ENCODE measurements at regions not wholly inside any gene's neighbourhood (a gene's known extent, or its start where the extent isn't known, plus 50 kb on each side); places are given as distances from the start of the nearest gene placed in this dataset.

DNA sequence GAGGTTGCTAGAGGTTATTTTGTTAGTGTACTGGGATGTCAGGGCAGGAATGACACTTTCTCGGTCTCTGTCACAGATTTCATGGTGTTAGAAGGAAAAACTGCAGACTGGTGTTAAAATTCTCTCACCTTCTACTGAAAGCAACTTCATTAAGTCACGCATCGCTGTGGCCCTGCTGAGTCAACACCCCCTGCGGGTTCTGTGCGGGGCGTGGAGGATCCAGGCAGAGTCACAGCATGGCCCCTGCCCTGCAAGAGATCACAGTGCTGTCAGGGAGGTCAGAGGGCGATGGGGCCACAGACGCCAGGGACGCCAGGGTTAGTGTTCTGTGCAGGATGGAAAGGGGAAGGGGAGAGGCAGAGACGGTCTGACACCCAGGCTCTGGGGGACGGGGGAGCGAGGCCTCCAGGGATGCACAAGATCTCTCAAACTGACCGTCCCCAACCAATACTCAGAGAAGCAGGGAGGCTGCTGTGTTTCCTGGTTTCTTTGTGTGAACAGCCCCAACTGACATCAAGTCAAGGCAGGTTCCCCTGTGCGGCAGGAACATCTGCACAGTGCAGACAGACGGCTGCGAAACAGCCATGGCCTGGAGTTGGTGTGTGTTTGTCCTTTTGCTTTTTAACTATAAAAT lies 354.9 kb upstream of the SALL3 start:
- FAIRE-seq (no peak), DNase-seq (ENCODE audit: insufficient read length, low spot score) (no peak)

DNA sequence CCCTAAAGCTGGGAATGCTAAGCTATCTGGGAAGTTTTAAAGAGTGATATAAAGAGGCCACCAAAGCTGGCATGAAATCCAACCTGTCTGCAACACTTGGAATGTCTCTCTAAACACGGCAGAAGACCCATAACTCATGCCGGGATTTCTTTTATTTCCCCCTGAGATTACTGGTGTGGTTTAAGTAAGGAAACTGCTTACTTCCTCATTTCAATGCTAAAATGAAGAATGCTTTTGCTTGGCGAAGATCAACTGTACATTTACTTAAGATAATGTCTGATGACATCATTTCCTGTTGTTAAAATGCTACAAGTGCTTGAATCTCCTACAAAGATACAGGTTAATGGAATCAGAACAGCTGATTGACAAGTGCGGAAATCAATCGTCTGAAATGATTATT lies 353.8 kb upstream of the SALL3 start:
- no peak for DNase-seq (ENCODE audit: insufficient read length, low spot score)
- FAIRE-seq = no peak

DNA sequence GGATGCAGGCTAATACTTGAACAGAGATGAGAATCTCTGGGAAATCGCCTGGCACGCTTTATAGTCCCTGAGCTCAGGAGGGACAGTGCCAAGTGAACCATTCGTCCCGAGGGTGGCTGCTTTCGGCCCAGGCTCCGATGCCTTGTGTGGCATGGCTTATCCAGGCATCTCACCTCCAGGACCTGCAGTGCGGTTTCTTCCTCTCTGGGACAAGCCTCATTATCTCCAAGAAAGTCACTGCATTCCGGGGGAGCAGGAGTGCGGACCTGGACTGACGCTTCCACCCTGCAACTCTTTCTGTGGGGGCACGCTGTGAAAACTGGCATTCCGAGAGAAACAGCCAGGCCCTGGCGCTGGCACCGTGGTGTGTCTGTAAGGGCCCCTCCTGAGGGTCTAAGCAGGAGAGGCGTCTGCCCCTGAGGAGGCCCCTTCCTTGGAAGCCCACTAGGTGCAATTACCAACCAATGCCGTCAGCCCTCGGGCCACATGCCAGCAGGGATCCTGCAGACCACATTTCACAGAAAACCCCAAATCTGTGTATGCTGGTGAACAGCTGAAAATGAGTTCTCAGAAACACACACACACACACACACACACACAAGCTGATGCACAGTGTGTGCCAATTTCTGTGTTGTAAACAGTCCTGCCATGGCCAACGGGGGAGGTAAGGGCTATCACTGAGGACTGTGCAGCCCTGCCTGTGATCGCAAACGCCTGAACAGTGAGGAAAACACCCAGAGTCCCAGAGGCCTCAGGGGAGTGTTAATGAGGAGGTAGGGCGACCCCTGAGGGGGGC lies 351.9 kb upstream of the SALL3 start:
- FAIRE-seq = no peak
- no peak for DNase-seq (ENCODE audit: insufficient read length, low spot score)

DNA sequence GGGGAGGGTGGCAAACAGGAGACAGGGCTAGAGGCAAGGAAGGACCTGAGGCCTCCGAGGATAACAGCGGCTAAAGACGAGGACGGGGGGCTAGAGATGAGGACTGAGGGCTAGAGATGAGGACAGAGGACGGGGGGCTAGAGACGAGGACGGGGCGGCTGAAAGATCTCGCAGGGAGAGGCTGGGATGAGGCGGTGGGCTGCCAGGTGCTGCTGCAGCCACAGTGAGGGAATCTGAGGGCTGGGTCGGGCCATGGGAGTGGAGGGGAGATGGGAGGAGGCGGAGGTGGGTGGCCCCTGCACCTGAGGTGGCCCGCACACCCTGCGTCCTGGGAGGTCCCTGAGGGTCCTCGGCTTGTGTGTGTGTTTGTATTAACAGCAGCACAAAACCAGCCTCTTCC lies 350.2 kb upstream of the SALL3 start:
- FAIRE-seq = no peak
- DNase-seq (ENCODE audit: insufficient read length, low spot score) = no peak

DNA sequence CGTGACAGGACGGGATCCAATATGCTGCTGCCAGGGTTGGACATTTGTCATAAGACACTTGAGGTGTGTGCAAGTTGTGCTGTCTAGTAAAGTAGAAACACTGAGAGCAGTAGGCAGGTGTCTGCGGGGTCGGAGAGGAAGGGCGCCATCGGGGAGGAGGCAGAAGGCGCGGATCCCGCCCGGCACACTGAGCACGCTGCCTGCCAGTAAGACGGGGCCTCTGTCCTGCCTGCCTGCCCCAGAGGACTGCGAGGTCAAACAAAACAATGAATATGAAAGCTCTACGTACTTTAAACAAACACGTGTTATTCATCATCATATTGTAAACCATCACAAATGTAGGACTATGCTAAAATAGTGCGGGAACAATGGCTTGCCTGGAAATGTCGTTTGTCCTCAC lies 349.3 kb upstream of the SALL3 start:
- FAIRE-seq = no peak
- DNase-seq (ENCODE audit: insufficient read length, low spot score) = no peak

DNA sequence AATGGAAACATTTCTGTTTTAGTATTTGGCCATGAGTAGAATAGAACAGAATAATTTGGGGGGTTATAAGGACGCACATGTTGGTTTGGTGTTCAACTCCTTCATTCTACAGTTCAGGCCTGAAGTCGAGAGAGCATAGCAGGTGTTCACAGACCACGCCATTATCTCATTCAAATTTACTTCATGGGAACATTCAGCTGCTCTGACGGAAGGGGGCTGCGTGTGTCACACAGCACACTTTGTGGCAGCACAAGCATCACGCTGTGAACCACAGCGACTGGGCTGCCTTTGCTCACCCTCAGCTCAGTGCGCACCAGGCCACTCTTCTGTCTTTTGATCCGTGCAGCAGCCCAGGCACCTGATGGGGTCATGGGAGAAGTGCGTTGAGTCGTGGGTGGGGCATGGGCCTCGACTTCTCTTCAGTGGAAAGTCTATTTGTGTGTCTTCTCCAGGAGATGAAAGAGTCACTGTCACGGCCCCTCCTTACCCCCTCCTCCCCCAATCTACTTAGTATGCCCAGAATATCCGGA lies 348.6 kb upstream of the SALL3 start:
- FAIRE-seq (no peak), DNase-seq (ENCODE audit: insufficient read length, low spot score) (no peak)

DNA sequence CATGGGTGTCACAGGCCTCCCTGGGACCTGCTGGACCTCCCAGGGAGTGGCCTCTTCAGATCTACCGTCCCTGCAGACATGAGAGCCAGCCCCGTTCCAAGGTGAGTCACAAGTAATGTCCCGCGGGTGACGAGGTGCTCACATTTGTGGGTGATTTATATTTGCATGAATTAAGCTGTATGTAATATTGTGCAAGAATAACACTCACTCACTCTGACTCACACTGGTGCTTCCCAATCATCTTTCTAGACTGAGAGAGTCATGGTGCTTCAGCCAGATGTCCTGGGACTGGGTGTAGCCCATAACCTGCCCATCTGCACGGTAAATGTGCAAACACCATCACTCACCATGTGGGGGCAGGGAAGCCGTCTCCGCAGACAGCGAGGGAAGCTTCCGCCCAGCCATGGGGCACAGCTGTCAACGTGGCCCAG lies 347.5 kb upstream of the SALL3 start:
- FAIRE-seq = no peak
- DNase-seq (ENCODE audit: insufficient read length, low spot score) = no peak

DNA sequence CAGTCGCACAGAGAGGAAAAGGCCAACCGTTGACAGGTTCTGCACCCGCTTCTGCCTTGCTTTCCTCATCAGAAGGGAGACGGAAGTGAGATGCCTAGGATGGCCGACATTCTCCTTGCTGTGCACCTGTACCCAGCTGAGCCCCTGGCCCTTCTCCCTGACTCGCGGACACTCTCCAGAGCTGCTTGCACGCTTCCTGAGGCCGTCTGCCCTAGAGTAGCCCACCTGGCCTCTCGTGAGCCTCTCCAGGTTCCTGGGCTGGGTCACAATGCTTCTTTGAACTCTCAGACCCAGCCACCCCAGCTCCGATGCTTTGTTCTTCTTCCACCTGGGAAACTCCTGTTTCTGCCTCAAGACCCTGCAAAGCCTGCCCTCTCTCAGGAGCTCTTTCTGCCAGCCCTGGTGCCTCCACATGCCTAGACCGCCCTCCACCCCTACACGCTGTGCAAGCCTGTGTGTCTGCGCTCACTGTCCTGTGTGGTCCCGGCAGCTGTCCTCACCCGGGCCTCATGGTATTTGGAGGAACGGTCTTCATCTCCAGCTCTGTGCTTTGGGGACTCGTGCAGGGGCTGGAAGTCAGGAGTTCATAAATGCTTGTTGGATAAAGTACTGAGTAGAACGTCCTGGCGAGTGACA lies 345.4 kb upstream of the SALL3 start:
- DNase-seq (ENCODE audit: insufficient read length, low spot score) = no peak
- FAIRE-seq = no peak

DNA sequence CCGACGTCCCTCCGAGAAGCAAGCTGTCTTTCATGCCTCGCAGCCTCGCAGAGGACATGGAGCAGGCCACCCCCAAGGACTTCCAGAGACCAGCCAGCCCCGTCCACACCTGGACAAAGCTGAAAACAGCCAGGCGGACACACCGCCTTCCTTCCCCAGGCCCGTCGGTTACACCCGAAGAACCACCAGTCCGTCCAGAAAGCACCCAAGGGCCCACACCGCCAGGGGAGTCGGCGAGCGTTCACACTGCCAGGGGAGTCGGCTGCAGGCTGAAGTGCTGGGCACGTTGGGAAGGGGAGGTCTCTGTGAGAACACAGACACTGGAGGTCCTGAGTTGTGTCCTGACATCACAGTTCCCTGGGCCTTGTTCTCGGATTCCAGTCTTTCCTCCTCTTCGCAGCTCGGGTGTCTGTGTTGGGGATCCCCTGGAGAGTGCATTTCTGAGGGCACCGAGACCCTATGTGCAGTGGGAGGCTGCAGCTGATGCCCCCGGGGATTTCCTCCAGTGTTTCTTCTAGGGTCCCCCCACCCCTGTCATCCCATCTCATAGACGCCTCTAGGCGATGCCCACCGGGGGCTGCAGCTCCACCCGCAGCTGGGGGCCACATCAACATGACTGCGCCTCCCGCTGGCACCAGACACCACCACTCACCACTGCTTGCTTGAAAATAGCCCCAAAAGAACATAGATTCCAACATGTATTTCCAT lies 344.4 kb upstream of the SALL3 start:
- FAIRE-seq (no peak), DNase-seq (ENCODE audit: insufficient read length, low spot score) (no peak)

DNA sequence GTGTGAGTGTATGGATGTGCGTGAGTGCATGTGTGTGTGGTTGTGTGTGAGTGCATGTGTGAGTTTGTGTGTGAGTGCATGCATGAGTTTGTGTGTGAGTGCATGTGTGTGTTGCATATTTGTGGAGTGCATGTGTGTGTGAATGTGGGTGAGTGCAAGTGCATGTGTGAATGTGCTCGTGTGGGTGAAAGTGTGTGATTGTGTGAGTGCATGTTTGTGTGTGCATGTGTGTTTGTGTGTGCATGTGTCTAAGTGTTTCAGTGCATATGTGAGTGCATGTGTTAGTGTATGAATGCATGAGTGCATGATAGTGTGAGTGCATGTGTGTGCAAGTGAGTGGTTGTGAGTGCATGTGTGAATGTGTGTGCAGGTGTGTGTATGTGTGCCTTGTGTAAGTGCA lies 343.4 kb upstream of the SALL3 start:
- FAIRE-seq = no peak
- no peak for DNase-seq (ENCODE audit: insufficient read length, low spot score)

DNA sequence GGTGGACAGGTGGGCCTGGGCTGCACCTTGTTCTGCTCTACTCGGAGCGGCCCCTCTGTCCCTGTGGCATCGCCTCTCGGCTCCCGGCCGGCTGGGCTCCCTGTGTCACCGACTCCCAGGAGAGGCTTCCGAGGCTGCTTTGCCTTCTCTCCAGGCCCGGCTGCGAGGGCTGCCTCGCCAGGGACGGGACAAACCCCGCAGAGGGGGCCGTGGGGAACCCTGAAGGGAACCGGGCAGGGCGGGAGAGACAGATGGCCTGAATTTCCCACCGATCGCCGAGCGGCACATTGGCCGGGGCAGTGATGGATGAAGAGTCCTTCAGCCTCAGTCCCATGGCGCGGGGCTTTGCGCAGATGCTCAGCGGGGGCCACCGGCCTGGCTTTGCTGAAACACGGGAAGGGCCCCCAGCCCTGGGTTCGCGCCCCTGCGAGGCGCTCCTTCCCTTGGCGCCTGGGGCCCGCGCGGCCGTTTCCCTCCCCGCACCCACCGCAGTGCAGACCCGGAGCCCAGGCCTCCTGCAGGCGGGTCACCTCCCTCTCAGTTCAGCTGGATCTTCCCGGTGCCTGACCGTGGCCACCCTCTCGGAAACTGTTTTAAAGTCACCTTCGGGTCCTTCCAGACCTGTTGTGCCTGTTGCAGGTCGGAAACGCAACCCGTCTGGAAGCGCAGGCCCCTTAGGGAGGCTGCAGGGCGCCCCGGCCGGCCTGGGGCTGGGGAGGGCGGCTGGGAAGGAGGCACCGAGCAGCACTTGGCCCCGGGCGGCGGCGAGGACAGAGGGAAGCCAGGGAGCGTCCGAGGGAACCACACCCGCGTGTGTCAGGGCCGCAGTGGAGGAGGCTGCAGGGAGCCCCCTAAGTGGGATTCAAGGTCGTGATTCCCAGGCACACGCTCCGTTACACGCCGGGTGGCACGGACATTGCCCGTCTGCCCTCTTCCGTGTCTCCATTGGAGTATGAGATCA lies 341.9 kb upstream of the SALL3 start:
- DNase-seq (ENCODE audit: insufficient read length, low spot score) (no peak), FAIRE-seq (no peak)

DNA sequence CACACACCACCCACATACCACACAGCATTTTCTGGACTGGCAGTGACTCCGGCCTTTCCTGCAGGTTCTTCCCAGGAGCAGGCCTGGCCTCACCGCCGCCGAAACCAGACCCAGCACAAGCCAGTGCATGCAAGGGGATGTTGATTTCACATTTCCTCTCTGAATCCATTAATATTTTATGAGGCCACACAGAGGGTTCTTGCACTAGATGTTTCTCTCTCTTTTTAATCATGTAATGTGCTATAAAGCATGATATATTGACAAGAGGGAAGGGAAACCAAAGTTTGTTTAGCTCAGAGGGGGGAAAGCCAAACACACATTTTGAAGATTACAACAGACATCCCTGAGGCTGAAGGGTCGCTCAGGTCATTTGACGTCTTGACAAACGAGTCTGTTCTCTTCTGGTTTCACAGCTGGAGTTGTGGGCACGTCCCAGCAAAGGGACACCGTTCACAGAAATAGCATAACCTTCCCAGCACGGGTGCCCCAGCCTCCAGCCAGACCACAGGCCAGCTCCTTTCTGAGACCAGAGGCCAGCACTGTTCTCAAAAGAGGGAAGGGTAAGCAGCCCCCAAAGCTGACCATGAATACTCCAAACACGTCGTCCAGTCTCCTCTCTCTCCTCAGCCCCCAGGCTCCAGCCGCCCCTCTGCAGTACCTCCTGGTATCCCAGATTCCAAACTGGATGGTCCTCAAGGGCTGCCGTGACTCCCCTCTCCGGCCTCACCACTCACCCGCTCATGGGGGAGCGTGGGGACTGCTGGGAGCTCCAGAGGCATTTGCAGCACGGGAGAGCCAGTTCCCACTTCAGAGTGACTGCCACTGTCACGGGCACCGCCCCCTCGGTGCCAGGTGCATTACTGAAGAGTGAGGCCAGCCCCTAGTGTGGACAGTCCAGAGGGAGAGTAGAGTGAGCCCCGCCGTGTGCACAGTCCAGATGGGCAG lies 340.3 kb upstream of the SALL3 start:
- DNase-seq (ENCODE audit: insufficient read length, low spot score) (no peak), FAIRE-seq (no peak)

DNA sequence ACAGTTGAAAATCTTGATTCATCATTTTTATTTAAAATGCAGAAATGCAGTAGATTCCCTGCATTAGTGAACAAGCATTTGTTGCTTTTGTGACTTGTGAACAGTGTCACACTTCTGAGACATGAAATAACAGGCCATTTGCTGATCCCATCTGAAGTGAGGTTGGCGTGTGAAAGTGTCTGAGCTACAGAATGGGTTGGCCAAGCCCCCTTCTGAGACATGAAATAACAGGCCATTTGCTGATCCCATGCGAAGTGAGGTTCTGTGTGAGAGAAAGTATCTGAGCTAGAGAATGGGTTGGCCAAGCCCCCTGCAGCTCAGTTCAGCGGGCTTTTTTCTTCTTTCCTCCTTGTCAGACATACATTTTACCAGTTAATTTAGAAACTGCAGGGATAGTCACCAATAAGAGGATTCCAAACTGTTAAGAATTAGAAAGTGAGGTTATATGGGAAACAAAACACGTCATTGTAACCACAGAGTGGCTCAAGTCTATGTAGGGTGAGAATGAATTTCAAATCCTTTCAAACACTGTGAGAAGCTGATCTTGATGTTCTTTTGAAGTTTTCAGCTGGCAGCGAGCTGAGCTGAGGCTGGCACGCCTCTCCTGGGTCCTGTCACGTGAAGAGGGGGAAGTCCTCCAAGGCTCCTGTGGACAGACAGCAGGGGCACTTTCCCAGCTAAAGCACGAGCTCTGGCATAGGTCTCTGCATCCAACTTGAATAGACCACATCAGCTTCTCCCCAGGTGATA lies 339.2 kb upstream of the SALL3 start:
- DNase-seq (ENCODE audit: insufficient read length, low spot score) (no peak), FAIRE-seq (no peak)

DNA sequence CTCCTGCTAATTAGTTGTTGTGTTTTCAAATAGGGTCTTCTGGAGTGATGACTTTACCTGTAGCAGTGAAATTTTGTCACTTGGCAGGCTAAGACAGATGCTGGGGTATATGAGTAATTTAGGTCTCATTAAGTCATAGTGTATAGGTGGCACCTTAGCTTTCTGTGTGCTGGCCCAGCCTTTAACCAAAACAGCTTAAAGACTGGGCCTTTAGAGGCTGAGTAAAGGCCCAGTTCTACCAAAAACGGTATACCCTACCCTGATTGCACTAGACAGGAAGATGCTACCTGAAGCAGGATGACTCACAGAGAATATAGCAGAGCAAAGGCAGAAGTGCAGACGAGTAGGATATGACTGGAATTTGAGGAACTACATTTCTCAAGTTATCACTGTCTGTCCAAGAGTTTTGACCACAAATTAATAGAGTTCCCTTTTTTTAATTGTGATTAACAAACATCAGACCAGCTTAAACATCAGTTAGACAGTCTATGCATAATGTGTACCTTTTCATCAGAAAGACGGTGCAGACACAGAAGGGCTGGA lies 337.9 kb upstream of the SALL3 start:
- FAIRE-seq = no peak
- no peak for DNase-seq (ENCODE audit: insufficient read length, low spot score)

DNA sequence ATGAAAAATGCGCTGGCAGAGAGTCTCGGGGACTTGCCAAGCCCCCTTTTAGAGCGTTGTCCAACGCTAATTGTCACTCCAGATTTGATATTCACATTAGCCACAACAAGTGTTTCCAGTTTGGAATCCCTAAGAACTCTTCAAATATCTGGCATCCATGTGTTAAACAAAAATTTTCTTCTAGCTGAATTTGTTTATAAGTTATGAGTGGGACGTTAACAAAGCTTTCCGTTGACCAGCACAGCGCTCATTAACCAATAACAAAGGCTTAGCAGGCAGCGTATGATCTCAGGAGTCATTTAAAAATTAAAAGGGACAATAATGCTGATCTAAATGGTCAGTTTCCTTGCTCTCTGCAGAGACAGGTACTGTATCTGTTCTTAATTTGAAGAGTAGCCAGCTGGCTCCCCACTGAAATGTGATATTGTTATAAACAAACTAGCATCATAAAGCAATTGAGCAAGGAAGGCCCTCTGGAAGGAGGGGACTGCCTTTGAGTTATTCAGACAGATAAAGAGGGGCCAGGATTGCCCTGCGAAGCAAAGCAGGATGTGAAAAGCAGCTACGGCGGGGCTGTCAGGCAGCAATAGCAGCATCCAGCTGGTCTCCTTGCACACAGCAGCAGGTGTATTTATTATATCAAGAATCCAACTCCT lies 337.2 kb upstream of the SALL3 start:
- DNase-seq (ENCODE audit: insufficient read length, low spot score) (no peak), FAIRE-seq (no peak)

DNA sequence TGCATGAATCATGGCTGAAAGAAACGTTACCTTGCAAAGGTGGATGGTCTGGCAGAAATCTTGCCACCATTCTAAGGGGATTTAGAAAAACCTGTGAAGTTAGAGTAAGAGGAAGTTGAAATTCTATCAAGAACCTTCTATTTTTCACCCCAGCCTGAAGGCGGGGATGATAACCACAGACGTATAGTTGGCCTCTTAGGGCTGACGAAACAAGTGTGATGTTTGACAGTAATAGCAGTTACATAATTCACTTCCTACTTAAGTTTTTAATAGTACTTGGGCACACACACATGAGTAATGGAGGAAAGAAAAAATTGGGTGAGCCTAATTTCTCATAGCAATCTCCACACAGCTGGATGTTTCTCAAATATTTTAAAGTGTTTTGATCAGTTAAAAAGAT lies 336.6 kb upstream of the SALL3 start:
- no peak for DNase-seq (ENCODE audit: insufficient read length, low spot score)

DNA sequence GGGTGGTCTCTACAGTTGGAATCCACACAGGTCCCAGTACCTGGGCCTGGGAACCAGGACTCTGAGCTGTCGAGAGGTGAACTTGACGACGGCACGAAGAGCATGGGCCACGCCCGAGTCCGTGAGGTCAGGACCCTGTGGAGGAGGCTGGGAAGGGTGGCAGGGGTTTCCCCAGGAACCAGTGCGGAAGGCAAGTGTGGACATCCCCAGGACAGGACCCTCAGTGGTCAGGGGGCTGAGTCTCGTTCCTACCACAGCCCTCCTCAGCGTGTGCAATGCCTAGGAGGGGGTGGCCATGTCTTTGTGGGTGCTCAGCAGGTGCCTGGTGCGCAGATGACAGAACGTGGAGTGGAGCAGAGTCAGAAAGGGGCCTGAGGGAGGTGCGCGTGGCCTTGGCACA lies 335.6 kb upstream of the SALL3 start:
- DNase-seq (ENCODE audit: insufficient read length, low spot score) = no peak
- no peak for FAIRE-seq

More for the DNA sequence above, 336.6 kb upstream of the SALL3 start:
- FAIRE-seq = no peak
